MM.1S (cell line): ENCODE measurements at regions not wholly inside any gene's neighbourhood (a gene's known extent, or its start where the extent isn't known, plus 50 kb on each side); places are given as distances from the start of the nearest gene placed in this dataset.
A peak's percentile ranks its signal among the peaks of the same experiment; 100 is the strongest.

Experiments used
- DNase-seq: peaks from one replicate; pipeline ENCODE4 v3.0.0-alpha.2; 2015
- H2AFZ ChIP-seq: fragments of 300-600 bp; sonication (generic); 2 replicates; pipeline ENCODE4 v1.6.0; 2016; ENCODE audit warnings: antibody characterized with exemption, low read length
- H3F3A ChIP-seq: fragments of 300-600 bp; sonication (generic); 2 replicates; pipeline ENCODE4 v1.6.1; 2016; ENCODE audit warnings: mild to moderate bottlenecking, antibody characterized with exemption, low read length, moderate library complexity, mixed read lengths; ENCODE audit not compliant: insufficient read depth
- H3K27ac ChIP-seq: fragments of 300-600 bp; sonication (generic); 2 replicates; pipeline ENCODE4 v1.5.1; 2016; ENCODE audit warnings: mild to moderate bottlenecking, low read length
- H3K27me3 ChIP-seq: fragments of 300-600 bp; sonication (generic); replicated peaks from 2 replicates; pipeline ENCODE4 v1.6.0; 2016; ENCODE audit warnings: low read length; ENCODE audit not compliant: insufficient read depth
- H3K36me3 ChIP-seq: fragments of 300-600 bp; sonication (generic); replicated peaks from 2 replicates; pipeline ENCODE4 v1.6.1; 2016; ENCODE audit warnings: mild to moderate bottlenecking, low read length, mixed read lengths; ENCODE audit not compliant: insufficient read depth
- H3K4me1 ChIP-seq: fragments of 300-600 bp; sonication (generic); 2 replicates; pipeline ENCODE4 v1.6.1; 2016; ENCODE audit warnings: low read length, mixed read lengths
- H3K4me2 ChIP-seq: fragments of 300-600 bp; sonication (generic); 2 replicates; pipeline ENCODE4 v1.6.0; 2016; ENCODE audit warnings: low read depth, low read length
- H3K4me3 ChIP-seq: fragments of 300-600 bp; sonication (generic); 2 replicates; pipeline ENCODE4 v1.5.1; 2016; ENCODE audit warnings: low read length, mixed read lengths
- H3K79me2 ChIP-seq: fragments of 300-600 bp; sonication (generic); 2 replicates; pipeline ENCODE4 v1.6.1; 2016; ENCODE audit warnings: mixed run types, low read length, mixed read lengths
- H3K9ac ChIP-seq: fragments of 300-600 bp; sonication (generic); 2 replicates; pipeline ENCODE4 v1.6.1; 2016; ENCODE audit warnings: low read length, mixed read lengths
- H3K9me2 ChIP-seq: fragments of 300-600 bp; sonication (generic); replicated peaks from 2 replicates; pipeline ENCODE4 v1.6.1; 2016; ENCODE audit warnings: mild to moderate bottlenecking, low read length, mixed read lengths; ENCODE audit not compliant: insufficient read depth
- H3K9me3 ChIP-seq: fragments of 300-600 bp; sonication (generic); replicated peaks from 2 replicates; pipeline ENCODE4 v1.6.1; 2016; ENCODE audit warnings: mild to moderate bottlenecking, low read length, mixed read lengths; ENCODE audit not compliant: insufficient read depth
- H4K20me1 ChIP-seq: fragments of 300-600 bp; sonication (generic); 2 replicates; pipeline ENCODE4 v1.6.1; 2016; ENCODE audit warnings: mild to moderate bottlenecking, low read length, moderate library complexity, mixed read lengths; ENCODE audit not compliant: insufficient read depth
- CTCF ChIP-seq: fragments of 300-600 bp; sonication (generic); IDR thresholded peaks from 2 replicates; pipeline ENCODE4 v1.5.1; 2016; ENCODE audit warnings: antibody characterized with exemption, low read length, mixed read lengths
- EZH2 ChIP-seq: fragments of 300-600 bp; sonication (generic); optimal IDR thresholded peaks from 2 replicates; pipeline ENCODE3; 2017; ENCODE audit warnings: low read depth, mild to moderate bottlenecking, antibody characterized with exemption, low read length, mixed read lengths
- EZH2phosphoT487 ChIP-seq: fragments of 300-600 bp; sonication (generic); IDR thresholded peaks from 2 replicates; pipeline ENCODE4 v1.6.1; 2018; ENCODE audit warnings: antibody characterized with exemption, low read length

- H3K4me3 ChIP-seq = no peak overlapping the region
- TF ChIP-seq EZH2phosphoT487 (no peak), EZH2 (no peak), CTCF (no peak)
- H3K27me3 ChIP-seq = no peaks in the 10 kb centered on the region
- H3K9me2 ChIP-seq = no peaks in the 10 kb centered on the region
- no peaks in the 10 kb centered on the region for H3K9me3 ChIP-seq
- peak overlapping the region; percentile 8; the same call in 1 of the 2 replicates for H3K27ac ChIP-seq
- H3K4me2 ChIP-seq = peak overlapping the region; percentile 12; the same call in 1 of the 2 replicates
- H3K36me3 ChIP-seq = no peaks in the 10 kb centered on the region
- H4K20me1 ChIP-seq = no peaks in the 10 kb centered on the region
- DNase-seq = peak; percentile 36
- H3F3A ChIP-seq = no peaks in the 10 kb centered on the region
- peaks cover 12% of the 10 kb centered on the region; the same call in 1 of the 2 replicates for H3K4me1 ChIP-seq
- H3K9ac ChIP-seq = no peak overlapping the region
- H2AFZ ChIP-seq = 0 out of 2 replicates have a peak overlapping the region, but pooled peaks have one; percentile 0
- H3K79me2 ChIP-seq = no peaks in the 10 kb centered on the region
Observed at GRCh38 chr2:181183878-181184542, 203.6 kb downstream of the UBE2E3 start.

GRCh38 chr2:181185421-181185820 is 205.0 kb downstream of the UBE2E3 start:
- Histone ChIP-seq H3K27me3 (no peaks in the 10 kb centered on the region), H3K9me3 (no peaks in the 10 kb centered on the region), H3K79me2 (no peaks in the 10 kb centered on the region), H3K9ac (no peak overlapping the region), H3K27ac (no peak overlapping the region), H3F3A (no peaks in the 10 kb centered on the region), H3K4me3 (no peak overlapping the region), H3K9me2 (no peaks in the 10 kb centered on the region), H4K20me1 (no peaks in the 10 kb centered on the region), H3K36me3 (no peaks in the 10 kb centered on the region), H2AFZ (no peak overlapping the region), H3K4me2 (no peak overlapping the region), H3K4me1 (peaks cover 12% of the 10 kb centered on the region; the same call in 1 of the 2 replicates)
- TF ChIP-seq EZH2phosphoT487 (no peak), CTCF (no peak), EZH2 (no peak)
- DNase-seq = no peak

GRCh38 chr2:181185948-181186347 is 205.5 kb downstream of the UBE2E3 start:
- DNase-seq = no peak
- Histone ChIP-seq H3K4me3 (no peak overlapping the region), H3K27me3 (no peaks in the 10 kb centered on the region), H3K27ac (no peak overlapping the region), H3K9ac (no peak overlapping the region), H3K4me2 (no peak overlapping the region), H3K79me2 (no peaks in the 10 kb centered on the region), H3K9me3 (no peaks in the 10 kb centered on the region), H3K36me3 (no peaks in the 10 kb centered on the region), H3K9me2 (no peaks in the 10 kb centered on the region), H4K20me1 (no peaks in the 10 kb centered on the region), H2AFZ (no peak overlapping the region), H3K4me1 (peaks cover 12% of the 10 kb centered on the region; the same call in 1 of the 2 replicates), H3F3A (no peaks in the 10 kb centered on the region)
- TF ChIP-seq EZH2phosphoT487 (no peak), EZH2 (no peak), CTCF (no peak)
